HEK293 (cell line): ENCODE measurements at regions not wholly inside any gene's neighbourhood (a gene's known extent, or its start where the extent isn't known, plus 50 kb on each side); places are given as distances from the start of the nearest gene placed in this dataset.

Source experiments
- CTCF ChIA-PET: fragments of 350-600 bp; formaldehyde crosslinking; extraction: SDS; loops from one replicate; lab custom pipeline; 2021; ENCODE audit warnings: antibody characterized with exemption; lab: Yijun Ruan, JAX
- POLR2A ChIA-PET: fragments of 300-600 bp; formaldehyde crosslinking; extraction: SDS; loops from one replicate; lab custom pipeline; 2020; ENCODE audit warnings: antibody characterized with exemption, inconsistent platforms; lab: Yijun Ruan, JAX
- H3K27ac ChIP-seq: fragments of 200-500 bp; sonication (Bioruptor generic); 2 replicates; pipeline ENCODE4 v1.5.1; 2014; ENCODE audit warnings: low read depth, low read length, control low read depth, inconsistent platforms; ENCODE audit errors: extremely low read depth
- H3K36me3 ChIP-seq, 2 experiments: fragments of 200-500 bp in 1 of 2; sonication (Bioruptor generic) in 1 of 2; 1 replicate in 1 of 2; 2 replicates in 1 of 2; pipeline ENCODE4 v1.5.1; 2014 to 2017; ENCODE audit warnings: inconsistent platforms in 2 of 2, low read length in 2 of 2; ENCODE audit not compliant: control insufficient read depth in 2 of 2, insufficient read depth in 1 of 2
- H3K4me1 ChIP-seq: fragments of 200-500 bp; sonication (Bioruptor generic); 2 replicates; pipeline ENCODE4 v1.5.1; 2014; ENCODE audit warnings: mild to moderate bottlenecking, low read length, inconsistent platforms; ENCODE audit not compliant: control insufficient read depth, insufficient read depth
- H3K4me3 ChIP-seq: 2 replicates; pipeline ENCODE4 v1.5.1; 2011; ENCODE audit warnings: low read depth, mild to moderate bottlenecking, control low read depth, low read length, moderate library complexity
- H3K9me3 ChIP-seq: fragments of 200-500 bp; sonication (Bioruptor generic); 2 replicates; pipeline ENCODE4 v1.5.1; 2014; ENCODE audit warnings: low read depth, low read length, inconsistent platforms; ENCODE audit not compliant: control insufficient read depth, insufficient read depth
- ATF2 ChIP-seq: fragments of 450-650 bp; formaldehyde crosslinking; IDR thresholded peaks from 2 replicates; pipeline ENCODE4 v1.5.1; 2016; ENCODE audit warnings: missing biosample characterization, missing genetic modification characterization, low read depth
- BCL11B ChIP-seq: fragments of 450-650 bp; formaldehyde crosslinking; IDR thresholded peaks from 2 replicates; pipeline ENCODE4 v1.5.1; 2016; ENCODE audit warnings: low read depth, missing biosample characterization, missing genetic modification characterization
- EGR2 ChIP-seq: fragments of 450-650 bp; formaldehyde crosslinking; IDR thresholded peaks from 2 replicates; pipeline ENCODE4 v1.5.1; 2016; ENCODE audit warnings: low read depth, missing biosample characterization, missing genetic modification characterization
- PRDM1 ChIP-seq: fragments of 450-650 bp; formaldehyde crosslinking; IDR thresholded peaks from 2 replicates; pipeline ENCODE4; 2016; ENCODE audit warnings: missing biosample characterization, missing genetic modification characterization
- SP3 ChIP-seq: fragments of 450-650 bp; formaldehyde crosslinking; IDR thresholded peaks from 2 replicates; pipeline ENCODE4 v1.5.1; 2016; ENCODE audit warnings: missing biosample characterization, missing genetic modification characterization
- ZBTB26 ChIP-seq: fragments of 450-650 bp; formaldehyde crosslinking; optimal IDR thresholded peaks from 2 replicates; pipeline ENCODE3; 2016; ENCODE audit warnings: missing biosample characterization, mild to moderate bottlenecking, missing genetic modification characterization
- ZBTB7A ChIP-seq: fragments of 450-650 bp; formaldehyde crosslinking; IDR thresholded peaks from 2 replicates; pipeline ENCODE4 v1.5.1; 2016; ENCODE audit warnings: low read depth, missing biosample characterization, missing genetic modification characterization
- ZFP41 ChIP-seq: fragments of 450-650 bp; formaldehyde crosslinking; IDR thresholded peaks from 2 replicates; pipeline ENCODE4 v1.5.1; 2016; ENCODE audit warnings: missing biosample characterization, missing genetic modification characterization, borderline replicate concordance
- ZNF10 ChIP-seq: fragments of 450-650 bp; formaldehyde crosslinking; IDR thresholded peaks from 2 replicates; pipeline ENCODE4 v1.5.1; 2017; ENCODE audit warnings: missing biosample characterization, missing genetic modification characterization
- ZNF132 ChIP-seq: fragments of 450-650 bp; formaldehyde crosslinking; IDR thresholded peaks from 2 replicates; pipeline ENCODE4 v1.5.1; 2017; ENCODE audit warnings: missing biosample characterization, missing genetic modification characterization, borderline replicate concordance
- ZNF140 ChIP-seq: fragments of 450-650 bp; formaldehyde crosslinking; IDR thresholded peaks from 2 replicates; pipeline ENCODE4 v1.5.1; 2016; ENCODE audit warnings: missing biosample characterization, missing genetic modification characterization
- ZNF280D ChIP-seq: fragments of 450-650 bp; formaldehyde crosslinking; IDR thresholded peaks from 2 replicates; pipeline ENCODE4 v1.5.1; 2016; ENCODE audit warnings: missing biosample characterization, missing genetic modification characterization
- ZNF426 ChIP-seq: fragments of 450-650 bp; formaldehyde crosslinking; IDR thresholded peaks from 2 replicates; pipeline ENCODE4 v1.5.1; 2017; ENCODE audit warnings: missing biosample characterization, missing genetic modification characterization, mild to moderate bottlenecking, inconsistent platforms, moderate library complexity
- ZNF449 ChIP-seq: fragments of 450-650 bp; formaldehyde crosslinking; IDR thresholded peaks from 2 replicates; pipeline ENCODE4 v1.5.1; 2017; ENCODE audit warnings: missing biosample characterization, mild to moderate bottlenecking, missing genetic modification characterization, moderate library complexity
- ZNF530 ChIP-seq: fragments of 450-650 bp; formaldehyde crosslinking; IDR thresholded peaks from 2 replicates; pipeline ENCODE4 v1.5.1; 2016; ENCODE audit warnings: low read depth, missing biosample characterization, missing genetic modification characterization
- ZNF555 ChIP-seq: fragments of 450-650 bp; formaldehyde crosslinking; conservative IDR thresholded peaks from 2 replicates; pipeline ENCODE4 v1.5.1; 2017; ENCODE audit warnings: missing biosample characterization, mild to moderate bottlenecking, missing genetic modification characterization, inconsistent platforms
- ZNF571 ChIP-seq: fragments of 450-650 bp; formaldehyde crosslinking; IDR thresholded peaks from 2 replicates; pipeline ENCODE4 v1.5.0; 2017; ENCODE audit warnings: missing biosample characterization, missing genetic modification characterization
- ZNF707 ChIP-seq: fragments of 450-650 bp; formaldehyde crosslinking; IDR thresholded peaks from 2 replicates; pipeline ENCODE4 v1.5.1; 2016; ENCODE audit warnings: missing biosample characterization, missing genetic modification characterization
- TF ChIP-seq, protein P1 (sequence below): fragments of 450-650 bp; formaldehyde crosslinking; IDR thresholded peaks from 2 replicates; pipeline ENCODE4 v1.5.1; 2016; ENCODE audit warnings: missing biosample characterization, missing genetic modification characterization, borderline replicate concordance
- TF ChIP-seq, protein P2 (sequence below): fragments of 450-650 bp; formaldehyde crosslinking; IDR thresholded peaks from 2 replicates; pipeline ENCODE4 v1.5.1; 2016; ENCODE audit warnings: missing biosample characterization, missing genetic modification characterization

DNA sequence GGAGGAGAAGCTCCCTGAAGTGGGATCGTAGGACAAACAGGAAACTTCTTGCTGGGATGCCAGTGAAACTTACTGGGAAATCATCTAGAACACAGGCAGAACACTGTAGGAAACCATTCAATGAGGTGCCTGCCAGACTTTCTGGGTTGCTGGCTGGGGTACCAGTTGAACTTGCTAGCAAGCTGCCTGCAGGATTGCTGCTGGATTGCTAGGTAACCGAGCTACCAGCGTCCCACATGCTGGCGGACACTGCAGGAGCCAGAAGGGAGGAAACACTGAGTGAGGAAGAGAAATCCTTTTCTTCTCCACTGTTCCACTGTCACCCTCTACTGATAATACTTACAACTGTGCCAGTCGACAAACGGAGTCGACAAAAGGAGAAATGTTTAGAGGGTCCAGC is 91.3 kb upstream of the SLC35B3 start (continued):
- no peak for TF ChIP-seq ZNF280D
- no peak for TF ChIP-seq ZNF426
- TF ChIP-seq, protein P1, sequence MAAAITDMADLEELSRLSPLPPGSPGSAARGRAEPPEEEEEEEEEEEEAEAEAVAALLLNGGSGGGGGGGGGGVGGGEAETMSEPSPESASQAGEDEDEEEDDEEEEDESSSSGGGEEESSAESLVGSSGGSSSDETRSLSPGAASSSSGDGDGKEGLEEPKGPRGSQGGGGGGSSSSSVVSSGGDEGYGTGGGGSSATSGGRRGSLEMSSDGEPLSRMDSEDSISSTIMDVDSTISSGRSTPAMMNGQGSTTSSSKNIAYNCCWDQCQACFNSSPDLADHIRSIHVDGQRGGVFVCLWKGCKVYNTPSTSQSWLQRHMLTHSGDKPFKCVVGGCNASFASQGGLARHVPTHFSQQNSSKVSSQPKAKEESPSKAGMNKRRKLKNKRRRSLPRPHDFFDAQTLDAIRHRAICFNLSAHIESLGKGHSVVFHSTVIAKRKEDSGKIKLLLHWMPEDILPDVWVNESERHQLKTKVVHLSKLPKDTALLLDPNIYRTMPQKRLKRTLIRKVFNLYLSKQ (tag by site-specific recombination), result no peak
- no peak for TF ChIP-seq ZBTB7A
- TF ChIP-seq ZNF707 (tag by site-specific recombination), result no peak

- Histone ChIP-seq H3K4me1 (no peaks in the 10 kb centered on the region), H3K27ac (no peak overlapping the region), H3K36me3 (no peaks in the 10 kb centered on the region), H3K4me3 (no peak overlapping the region), H3K9me3 (no peaks in the 10 kb centered on the region)
- ChIA-PET POLR2A (no interaction called here), CTCF (interaction anchor here (1.2 kb wide), 1 partner anchor 26 kb away, joined by 5 read pairs; no protein-coding TSS in a partner anchor)
- TF ChIP-seq BCL11B (tag by site-specific recombination) (no peak), ATF2 (tag by site-specific recombination) (peak; percentile 68; the same call in 1 of the 2 replicates)
Measured at GRCh38 chr6:8525370-8525769, 90.0 kb upstream of the SLC35B3 start.

- no peak overlapping the region for H3K4me3 ChIP-seq
- H3K36me3 ChIP-seq, result no peaks in the 10 kb centered on the region
- ChIA-PET CTCF (interaction anchor here (0.6 to 0.9 kb wide), 3 partner anchors 13 to 1408 kb away, joined by 3 to 5 read pairs (median 4); no protein-coding TSS in a partner anchor), POLR2A (no interaction called here)
- H3K27ac ChIP-seq, result no peak overlapping the region
- H3K4me1 ChIP-seq, result no peaks in the 10 kb centered on the region
- TF ChIP-seq ZFP41 (tag by site-specific recombination) (no peak), ZBTB26 (tag by site-specific recombination) (no peak), SP3 (tag by site-specific recombination) (no peak)
- H3K9me3 ChIP-seq, result no peaks in the 10 kb centered on the region
Measured at GRCh38 chr6:8513174-8513573, 77.8 kb upstream of the SLC35B3 start.

DNA sequence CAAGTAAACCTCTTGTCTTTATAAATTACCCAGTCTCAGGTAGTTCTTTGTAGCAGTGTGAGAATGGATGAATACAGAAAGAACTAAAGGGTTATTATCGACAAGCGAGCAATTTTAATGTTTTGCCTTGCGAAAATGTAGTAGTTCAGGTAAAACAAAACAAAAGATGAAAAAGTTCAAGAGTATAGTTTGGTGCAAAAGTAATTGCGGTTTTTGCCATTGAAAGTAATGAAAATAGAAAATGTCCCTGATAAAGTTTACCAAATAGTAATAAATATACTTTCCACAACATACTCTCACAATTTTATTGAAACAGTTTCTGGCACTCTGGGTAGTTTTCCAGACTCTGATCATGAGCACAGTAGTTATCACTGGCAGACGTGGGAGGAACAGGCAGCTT is 71.9 kb upstream of the SLC35B3 start:
- no peaks in the 10 kb centered on the region for H3K4me1 ChIP-seq
- ChIA-PET CTCF (interaction anchor here (0.6 to 1.6 kb wide), 2 partner anchors 8 to 26 kb away, joined by 3 to 4 read pairs; no protein-coding TSS in a partner anchor), POLR2A (no interaction called here)
- H3K36me3 ChIP-seq, result no peaks in the 10 kb centered on the region
- no peak overlapping the region for H3K4me3 ChIP-seq
- H3K9me3 ChIP-seq, result no peaks in the 10 kb centered on the region
- no peak overlapping the region for H3K27ac ChIP-seq
- TF ChIP-seq ZNF132 (tag by site-specific recombination) (no peak), ZNF555 (tag by site-specific recombination) (no peak), ZNF140 (no peak), EGR2 (no peak), ZFP41 (tag by site-specific recombination) (no peak), ZNF449 (tag by site-specific recombination) (no peak), ZNF571 (tag by site-specific recombination) (no peak), PRDM1 (no peak), ZNF530 (tag by site-specific recombination) (no peak), ZNF10 (tag by site-specific recombination) (no peak)
- TF ChIP-seq, protein P2, sequence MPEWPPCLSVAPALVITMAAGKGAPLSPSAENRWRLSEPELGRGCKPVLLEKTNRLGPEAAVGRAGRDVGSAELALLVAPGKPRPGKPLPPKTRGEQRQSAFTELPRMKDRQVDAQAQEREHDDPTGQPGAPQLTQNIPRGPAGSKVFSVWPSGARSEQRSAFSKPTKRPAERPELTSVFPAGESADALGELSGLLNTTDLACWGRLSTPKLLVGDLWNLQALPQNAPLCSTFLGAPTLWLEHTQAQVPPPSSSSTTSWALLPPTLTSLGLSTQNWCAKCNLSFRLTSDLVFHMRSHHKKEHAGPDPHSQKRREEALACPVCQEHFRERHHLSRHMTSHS (tag by site-specific recombination), result no peak
